Activated T-cell treated with anti-CD3 and anti-CD28 coated beads for 1 hour (primary cell): ENCODE measurements at regions not wholly inside any gene's neighbourhood (a gene's known extent, or its start where the extent isn't known, plus 50 kb on each side); places are given as distances from the start of the nearest gene placed in this dataset.
"Not testable (repeated sequence)": the region's sequence is repeated elsewhere in the genome, so short reads cannot be mapped to it uniquely, and the experiment has no call there.

Source experiments
- DNase-seq: peaks from one replicate; pipeline ENCODE4 v3.0.0-alpha.2; 2020; ENCODE audit warnings: low read depth

DNA sequence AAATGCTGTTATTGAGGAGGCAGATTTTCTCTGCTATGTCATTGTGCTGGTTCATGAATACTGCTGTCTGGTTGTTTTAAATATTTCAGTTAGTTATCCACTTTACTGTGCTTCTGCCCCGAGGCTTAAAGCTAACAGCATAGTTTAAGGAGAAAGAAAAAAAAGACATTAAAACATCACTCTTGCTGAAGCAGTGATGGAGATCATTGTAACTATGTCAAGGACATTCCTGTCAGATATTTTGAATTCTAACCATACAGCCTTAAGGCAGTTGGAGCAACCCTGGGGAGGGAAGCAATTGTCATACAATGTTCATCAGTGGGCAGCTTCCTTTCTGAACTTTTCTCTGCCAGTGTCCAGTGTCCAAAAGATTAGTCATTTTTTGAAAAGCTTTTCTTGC lies 199.0 kb upstream of the DDX53 start:
- DNase-seq, result no peak

DNA sequence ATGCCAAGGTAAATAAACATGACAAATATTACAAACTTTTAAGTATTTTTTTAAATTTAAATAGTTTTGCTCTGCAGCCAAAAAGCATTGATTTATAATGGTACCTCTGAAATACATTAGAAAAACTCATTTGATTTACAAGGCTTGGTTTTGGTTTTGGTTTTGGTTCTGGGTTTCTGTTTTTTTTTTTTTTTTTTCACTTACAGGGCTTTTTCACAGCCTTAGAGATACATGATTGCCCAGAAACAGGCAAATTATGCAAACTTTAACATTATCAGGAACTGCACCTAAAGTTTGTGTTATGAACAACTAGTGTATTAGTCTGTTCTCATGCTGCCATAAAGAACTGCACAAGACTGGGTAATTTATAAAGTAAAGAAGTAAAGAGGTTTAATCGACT lies 196.4 kb upstream of the DDX53 start:
- no peak for DNase-seq

DNA sequence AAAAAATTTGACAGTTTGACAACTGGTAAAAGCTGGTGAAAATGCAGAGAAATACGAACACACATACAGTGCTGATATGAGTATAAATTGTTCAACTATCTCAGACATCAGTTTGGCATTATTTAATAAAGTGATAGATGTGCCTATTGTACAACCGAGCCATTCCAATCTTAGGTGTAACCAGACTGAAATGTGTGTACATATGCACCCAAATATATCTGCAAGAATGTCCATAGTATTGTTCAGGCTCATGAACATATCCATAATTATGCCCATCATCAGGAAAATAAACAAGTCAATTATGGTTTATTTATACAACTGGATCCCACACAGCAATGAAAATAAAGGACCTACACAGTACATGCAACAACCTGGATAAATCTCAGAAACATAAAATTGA lies 188.9 kb upstream of the DDX53 start:
- DNase-seq, result no peak

DNA sequence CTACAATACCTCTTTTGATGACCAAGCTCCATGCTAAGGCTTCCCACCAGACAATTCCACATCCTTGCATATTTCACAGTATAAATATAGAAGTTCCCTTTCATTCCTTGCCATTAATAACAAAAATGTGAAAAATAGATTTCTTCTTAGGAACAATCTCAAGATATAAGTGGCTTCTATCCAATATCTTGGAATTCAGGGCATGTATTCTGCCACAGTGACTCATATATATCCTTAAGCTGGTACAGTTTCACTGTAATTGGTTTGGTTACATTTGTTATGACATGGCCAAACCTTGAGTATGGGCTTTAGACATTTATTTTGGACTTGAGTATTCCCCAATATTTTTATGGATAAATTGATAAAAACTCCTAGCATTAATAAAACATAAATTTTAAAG lies 181.7 kb upstream of the DDX53 start:
- no peak for DNase-seq

DNA sequence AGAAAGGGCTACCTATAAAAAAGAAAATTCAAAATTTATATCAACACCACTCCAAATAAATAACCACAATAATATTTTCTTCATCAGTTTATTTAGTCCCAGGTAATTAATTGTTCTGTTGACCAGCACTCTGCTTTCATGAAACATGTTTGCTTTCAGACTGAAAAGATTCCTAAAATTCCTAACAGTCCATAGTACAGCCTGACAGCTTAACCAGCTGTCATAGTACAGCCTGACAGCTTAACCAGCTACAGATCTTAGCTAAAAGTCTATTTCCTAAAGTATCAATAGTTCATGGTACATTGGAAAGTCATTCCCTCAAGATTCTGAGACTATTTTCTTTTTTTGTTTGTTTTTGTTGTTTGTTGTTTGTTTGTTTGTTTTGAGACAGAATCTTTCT lies 144.1 kb upstream of the DDX53 start:
- no peak for DNase-seq

DNA sequence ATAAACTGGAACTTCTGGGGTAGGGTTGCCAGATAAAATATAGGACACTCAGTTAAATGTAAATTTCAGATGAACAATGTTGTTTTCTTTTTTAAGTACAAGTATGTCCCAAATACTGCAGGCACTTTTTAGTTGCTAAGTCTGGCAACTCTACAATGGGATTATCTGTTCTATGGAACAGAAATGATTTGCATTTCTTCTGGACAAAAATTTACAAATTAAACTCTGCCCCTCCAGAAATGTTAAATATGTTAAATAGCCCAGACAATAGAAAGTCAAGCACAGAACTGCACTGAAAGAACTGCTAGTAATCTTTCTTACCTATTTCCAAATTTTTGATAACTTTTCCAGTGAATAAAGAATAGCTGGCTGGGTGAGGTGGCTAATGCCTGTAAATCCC lies 140.1 kb upstream of the DDX53 start:
- DNase-seq, result no peak

DNA sequence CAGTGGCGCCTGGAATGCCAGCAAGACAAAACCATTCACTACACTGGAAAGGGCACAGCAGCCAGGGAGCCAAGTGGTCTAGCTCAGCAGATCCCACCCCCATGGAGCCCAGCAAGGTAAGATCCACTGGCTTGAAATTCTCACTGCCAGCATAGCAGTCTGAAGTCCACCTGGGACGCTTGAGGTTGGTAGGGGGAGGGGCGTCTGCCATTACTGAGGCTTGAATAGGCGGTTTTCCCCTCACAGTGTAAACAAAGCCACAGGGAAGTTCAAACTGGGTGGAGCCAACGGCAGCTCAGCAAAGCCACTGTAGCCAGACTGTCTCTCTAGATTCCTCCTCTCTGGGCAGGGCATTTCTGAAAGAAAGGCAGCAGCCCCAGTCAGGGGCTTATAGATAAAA lies 133.0 kb upstream of the DDX53 start:
- DNase-seq, result not testable (repeated sequence)

DNA sequence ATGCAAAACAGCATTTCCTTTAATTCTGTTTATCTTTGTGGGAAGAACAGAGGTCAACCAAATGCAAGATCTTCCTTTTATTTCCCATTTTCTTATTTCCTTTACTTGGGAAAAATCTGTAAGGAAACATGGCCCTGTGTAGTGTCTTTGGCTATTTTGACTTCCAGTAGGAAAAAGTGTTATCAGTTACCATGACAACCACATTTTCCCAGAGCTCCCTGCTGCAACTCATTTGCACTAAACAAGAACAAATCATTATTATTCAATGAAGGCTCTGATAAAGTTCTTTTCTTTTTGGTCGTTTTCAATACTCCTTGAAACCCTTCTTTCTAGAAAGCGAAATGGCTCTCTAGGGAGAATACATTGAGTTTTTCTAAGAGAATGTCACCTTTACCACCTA lies 117.2 kb upstream of the DDX53 start:
- no peak for DNase-seq

DNA sequence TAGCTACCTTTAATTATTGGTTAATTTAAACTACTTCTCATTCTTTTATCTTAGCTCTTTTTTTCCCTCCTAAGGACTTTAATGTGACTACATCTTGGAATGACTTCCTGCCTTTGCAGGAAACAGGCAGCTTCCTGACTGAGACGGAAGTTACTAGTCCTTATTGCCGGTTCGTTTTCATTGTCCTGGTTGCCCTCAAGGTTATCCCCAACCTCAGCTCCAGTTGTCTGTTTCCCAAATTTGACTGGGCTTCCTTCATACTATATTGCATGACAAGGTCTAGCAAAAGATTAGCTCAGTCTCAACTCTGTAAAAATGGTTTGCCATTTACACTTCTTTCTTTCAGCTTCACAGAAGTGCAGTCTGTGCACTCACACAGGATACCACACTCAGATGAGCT lies 109.9 kb upstream of the DDX53 start:
- no peak for DNase-seq

DNA sequence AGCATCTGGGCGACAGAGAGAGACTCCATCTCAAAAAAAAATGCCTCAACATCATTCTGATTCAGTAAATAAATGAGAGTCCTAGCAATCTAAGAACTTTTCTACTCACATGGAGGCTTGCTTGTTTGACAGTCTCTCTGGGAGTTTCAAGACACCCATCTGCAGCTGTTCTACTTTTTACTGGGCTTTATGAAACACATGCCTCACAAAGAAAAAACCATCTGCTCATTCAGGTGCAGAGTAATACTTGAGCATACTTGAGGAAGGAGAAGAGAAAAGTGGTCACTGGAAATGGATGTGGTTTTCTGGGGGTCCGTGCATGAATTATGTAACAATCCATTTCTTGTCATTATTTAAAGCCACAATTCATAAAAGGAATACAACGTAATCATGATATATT lies 87.1 kb upstream of the DDX53 start:
- DNase-seq, result no peak

DNA sequence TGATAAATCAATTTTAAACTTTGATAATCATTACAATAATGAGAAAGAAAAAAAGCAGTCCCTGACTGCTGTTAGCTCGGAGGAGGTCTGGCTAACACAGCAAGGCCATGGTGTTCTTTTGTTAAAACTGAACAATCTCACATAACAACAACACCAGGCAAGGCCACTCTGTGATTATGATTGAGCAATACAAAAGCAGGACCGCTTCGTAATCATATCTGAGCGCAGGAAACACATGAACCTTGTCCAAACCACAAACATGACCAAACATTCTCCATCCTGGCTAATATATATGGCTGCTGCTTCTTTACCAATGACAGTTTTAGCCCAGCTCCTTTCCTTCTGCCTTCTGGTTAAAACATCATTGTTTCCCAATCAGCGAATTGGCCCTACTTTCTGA lies 76.8 kb upstream of the DDX53 start:
- no peak for DNase-seq

DNA sequence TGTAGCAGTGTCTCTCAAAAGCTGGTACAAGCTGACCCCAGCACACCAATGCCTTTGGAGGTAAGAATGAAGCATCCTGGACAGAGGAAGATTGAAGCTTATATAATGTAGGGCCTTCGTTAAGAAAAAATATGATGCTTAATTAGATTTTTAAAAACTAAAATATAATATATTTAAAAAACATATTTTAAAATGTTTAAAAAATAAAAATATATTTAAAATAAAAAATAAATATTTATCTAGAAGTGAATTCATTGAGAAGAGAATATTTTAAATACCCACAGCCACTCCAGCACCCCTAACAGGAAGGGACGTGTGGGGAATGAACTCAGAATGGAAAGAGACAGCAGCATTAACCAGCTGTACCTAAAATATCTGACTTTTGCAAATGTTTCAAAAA lies 65.1 kb upstream of the DDX53 start:
- DNase-seq, result no peak

DNA sequence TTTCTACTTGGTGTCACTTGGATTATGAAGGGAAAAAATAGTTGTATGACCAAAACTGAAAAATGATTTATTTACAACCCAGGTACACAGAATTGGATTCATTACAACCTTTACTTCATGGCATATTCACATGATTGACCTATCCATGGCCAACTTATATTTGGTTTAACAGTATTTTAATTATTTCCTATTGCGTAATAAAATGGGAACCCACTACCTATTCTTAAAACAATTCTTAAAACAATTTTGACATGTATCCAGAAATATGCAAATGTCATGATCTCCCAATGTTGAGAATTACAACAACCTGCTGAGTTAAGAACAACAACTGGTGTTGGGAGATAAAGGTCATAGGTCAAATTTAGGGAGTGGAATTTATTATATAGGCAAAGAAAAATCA lies 54.8 kb upstream of the DDX53 start:
- no peak for DNase-seq
